T-helper 1 cell treated with Interleukin-12 subunit alpha and Interleukin-12 subunit beta and Interleukin-4 antibody, amounts not matched to agents 30 μg/mL and 1 μg/mL, for 36 hours (primary cell): ENCODE measurements at regions not wholly inside any gene's neighbourhood (a gene's known extent, or its start where the extent isn't known, plus 50 kb on each side); places are given as distances from the start of the nearest gene placed in this dataset.

ENCODE experiments used
- H3K27ac Mint-ChIP-seq: one replicate; pipeline ENCODE4 v1.8.0; 2021; ENCODE audit warnings: mild to moderate bottlenecking, mixed read lengths
- H3K27me3 Mint-ChIP-seq: one replicate; pipeline ENCODE4 v1.8.0; 2021; ENCODE audit warnings: low read depth, mixed read lengths
- H3K36me3 Mint-ChIP-seq: one replicate; pipeline ENCODE4 v1.8.0; 2021; ENCODE audit warnings: low read depth, mixed read lengths
- H3K4me1 Mint-ChIP-seq: one replicate; pipeline ENCODE4 v1.8.0; 2021; ENCODE audit warnings: low read depth, mixed read lengths
- H3K4me3 Mint-ChIP-seq: one replicate; pipeline ENCODE4 v1.8.0; 2021; ENCODE audit warnings: mild to moderate bottlenecking, moderate library complexity, mixed read lengths
- H3K9me3 Mint-ChIP-seq: one replicate; pipeline ENCODE4 v1.8.0; 2021; ENCODE audit warnings: mixed read lengths

DNA sequence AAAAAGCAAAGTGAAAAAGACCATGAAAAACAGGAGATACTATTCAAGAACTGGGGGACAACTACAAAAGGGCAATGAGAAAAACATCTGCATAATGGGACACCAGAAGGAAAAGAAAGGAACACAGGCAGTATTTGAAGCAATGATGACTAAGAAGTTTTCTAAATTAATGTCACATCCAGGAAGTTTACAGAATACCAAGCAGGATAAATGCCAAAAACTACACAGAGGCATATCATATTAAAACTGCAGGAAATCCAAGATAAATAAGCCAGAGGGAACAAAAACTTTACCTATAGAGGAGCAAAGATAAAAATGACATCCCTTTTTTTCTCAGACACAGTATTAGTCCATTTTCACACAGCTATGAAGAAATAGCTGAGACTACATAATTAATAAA is 193.0 kb downstream of the ERMARD start:
- Mint-ChIP-seq H3K27me3 (peaks cover 22% of the 10 kb centered on the region), H3K4me3 (no peak overlapping the region), H3K9me3 (peaks cover 3% of the 10 kb centered on the region), H3K27ac (no peak overlapping the region), H3K4me1 (no peaks in the 10 kb centered on the region), H3K36me3 (no peaks in the 10 kb centered on the region)

DNA sequence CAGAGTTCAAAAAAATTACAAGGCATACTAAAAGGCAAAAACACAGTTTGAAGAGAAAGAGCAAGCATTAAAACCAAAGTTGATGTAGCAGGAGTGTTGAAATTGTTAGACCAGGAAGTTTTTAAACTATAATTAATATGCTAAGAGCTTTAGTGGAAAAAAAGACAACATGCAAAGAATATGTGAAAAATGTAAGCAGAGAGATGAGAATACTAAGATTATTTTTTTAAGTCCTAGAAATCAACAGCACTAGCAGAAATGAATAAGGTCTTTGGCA is 192.6 kb downstream of the ERMARD start:
- Mint-ChIP-seq H3K36me3 (no peaks in the 10 kb centered on the region), H3K27me3 (peaks cover 22% of the 10 kb centered on the region), H3K27ac (no peak overlapping the region), H3K4me3 (no peak overlapping the region), H3K9me3 (peaks cover 3% of the 10 kb centered on the region), H3K4me1 (no peaks in the 10 kb centered on the region)

DNA sequence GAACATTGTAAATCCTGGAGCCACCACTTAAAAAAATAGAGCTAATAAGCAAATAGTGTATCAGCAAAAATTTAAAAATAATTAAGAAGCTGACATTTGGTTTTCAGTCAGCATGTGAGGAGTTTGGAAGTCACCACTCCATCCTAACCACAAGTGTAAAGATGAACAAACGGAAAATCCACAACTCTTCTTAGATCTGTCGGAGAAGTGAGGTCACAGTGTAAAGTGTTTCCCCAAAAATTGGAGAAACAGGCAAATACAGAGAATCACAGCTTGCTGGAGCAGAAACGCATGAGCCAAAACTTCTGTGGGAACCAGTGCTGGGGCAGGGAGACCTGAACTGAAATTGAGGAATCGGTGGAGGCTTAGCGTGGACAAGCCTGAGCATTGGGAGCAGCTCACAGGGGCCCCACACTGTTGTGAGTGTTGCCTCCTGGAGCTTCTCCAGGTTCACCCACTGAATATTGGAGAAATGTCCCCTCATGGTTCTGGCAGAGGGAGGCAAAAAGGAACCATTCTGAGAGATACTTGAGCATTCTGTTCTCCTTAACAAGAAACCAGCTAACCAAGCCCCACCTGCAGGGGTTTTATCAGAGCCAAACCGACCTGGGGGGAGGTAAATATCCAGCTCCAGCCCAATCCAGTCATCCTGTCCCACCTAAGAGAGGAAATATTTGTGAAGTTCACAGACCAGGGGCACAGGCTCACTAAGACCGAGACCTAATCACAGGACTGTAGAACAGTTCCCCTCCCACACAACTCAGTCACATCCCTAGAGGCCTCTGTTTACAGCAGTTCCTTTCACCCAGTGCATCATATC is 192.0 kb downstream of the ERMARD start:
- Mint-ChIP-seq H3K27ac (no peak overlapping the region), H3K4me1 (no peaks in the 10 kb centered on the region), H3K4me3 (no peak overlapping the region), H3K36me3 (no peaks in the 10 kb centered on the region), H3K27me3 (peaks cover 22% of the 10 kb centered on the region), H3K9me3 (peaks cover 3% of the 10 kb centered on the region)

DNA sequence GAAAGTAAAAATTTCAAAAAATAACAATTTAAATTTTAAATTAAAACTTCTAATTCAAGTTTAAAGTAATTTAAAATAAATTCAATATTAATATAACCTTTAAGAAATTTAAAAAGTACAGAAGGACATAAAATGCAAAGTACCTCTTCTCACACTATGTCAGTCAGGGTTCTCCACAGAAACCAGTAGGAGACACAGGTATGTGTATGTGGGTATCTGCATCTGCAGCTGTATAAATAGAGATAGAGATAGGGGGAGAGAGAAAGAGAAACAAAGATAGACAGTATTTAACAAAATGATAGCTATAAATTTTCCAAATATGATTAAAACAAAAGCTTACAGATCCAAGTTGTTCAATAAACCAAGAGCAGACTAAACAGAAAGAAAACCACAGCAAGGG is 190.8 kb downstream of the ERMARD start:
- Mint-ChIP-seq H3K36me3 (no peaks in the 10 kb centered on the region), H3K4me3 (no peak overlapping the region), H3K4me1 (no peaks in the 10 kb centered on the region), H3K27me3 (peaks cover 22% of the 10 kb centered on the region), H3K9me3 (peaks cover 3% of the 10 kb centered on the region), H3K27ac (no peak overlapping the region)

DNA sequence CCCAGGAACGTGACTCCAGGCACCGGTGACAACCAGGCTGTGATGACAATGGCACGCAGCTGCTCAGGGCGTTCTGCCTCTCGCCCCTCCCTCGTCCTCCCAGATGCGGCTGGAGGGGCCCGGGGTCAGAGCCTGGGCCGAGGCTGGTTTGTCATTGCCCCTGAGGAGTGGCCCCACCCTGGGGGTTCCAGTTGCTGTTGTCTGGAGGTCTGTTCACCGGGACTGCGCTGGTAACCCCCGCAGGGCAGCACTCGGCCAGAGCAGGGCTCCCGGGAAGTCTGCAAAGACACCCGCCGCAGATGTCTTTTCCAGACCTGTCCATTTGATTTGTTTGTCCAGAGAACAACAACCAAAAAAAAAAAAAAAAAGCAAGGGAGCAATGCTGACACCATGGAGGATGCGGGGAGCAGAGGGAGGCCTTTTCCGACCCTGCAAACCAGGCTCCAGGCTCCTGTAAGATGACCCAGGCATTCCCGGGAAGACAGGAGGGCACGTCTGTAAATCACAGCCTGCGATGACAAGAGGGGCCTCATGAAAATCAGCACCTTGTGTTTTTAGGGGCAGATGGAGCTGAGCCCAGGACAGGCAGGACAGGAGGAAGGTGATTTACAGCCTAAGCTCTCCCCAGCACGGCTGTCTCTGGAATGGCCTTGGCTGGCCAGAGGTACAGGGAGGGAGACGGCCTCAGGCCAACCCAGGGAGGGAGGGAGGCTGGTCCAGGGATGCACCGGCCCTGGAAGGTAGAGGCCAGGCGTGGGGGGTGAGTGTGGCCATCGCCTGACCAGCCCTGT is 189.3 kb downstream of the ERMARD start:
- Mint-ChIP-seq H3K27me3 (peaks cover 22% of the 10 kb centered on the region), H3K4me1 (no peaks in the 10 kb centered on the region), H3K27ac (no peak overlapping the region), H3K36me3 (no peaks in the 10 kb centered on the region), H3K4me3 (no peak overlapping the region), H3K9me3 (peaks cover 3% of the 10 kb centered on the region)

DNA sequence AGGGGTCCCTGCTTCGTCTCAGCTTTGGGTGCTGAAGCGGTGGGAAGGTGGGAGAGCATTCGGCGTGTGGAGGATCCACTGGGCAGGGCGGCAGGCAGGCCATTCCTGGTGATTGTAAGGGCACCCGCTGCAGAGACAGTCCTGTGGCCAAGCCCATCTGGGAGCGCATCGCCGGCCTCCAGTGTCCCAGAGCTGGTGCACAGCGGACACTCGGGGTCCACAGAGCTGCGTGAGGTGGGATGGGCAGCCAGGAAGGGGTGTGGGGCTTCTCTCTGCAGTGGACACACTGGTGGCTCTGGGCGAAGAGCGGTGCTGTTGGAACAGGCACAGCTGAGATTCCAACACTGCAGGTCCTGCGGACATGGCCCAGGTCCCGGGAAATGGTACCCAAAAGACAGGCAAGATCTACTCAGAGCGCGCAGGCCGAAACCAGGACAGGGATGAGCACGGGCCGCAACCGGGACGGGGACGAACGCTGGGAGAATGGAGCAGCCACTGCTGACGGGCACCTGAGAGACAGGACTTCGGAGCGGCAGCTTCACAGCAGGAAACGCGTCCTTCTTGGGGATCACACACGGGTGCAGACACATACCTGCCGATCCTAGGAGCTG is 188.2 kb downstream of the ERMARD start:
- H3K4me3 Mint-ChIP-seq: no peak overlapping the region
- no peaks in the 10 kb centered on the region for H3K36me3 Mint-ChIP-seq
- peaks cover 17% of the 10 kb centered on the region for H3K27me3 Mint-ChIP-seq
- H3K4me1 Mint-ChIP-seq: no peaks in the 10 kb centered on the region
- H3K27ac Mint-ChIP-seq: no peak overlapping the region
- H3K9me3 Mint-ChIP-seq: peaks cover 3% of the 10 kb centered on the region

DNA sequence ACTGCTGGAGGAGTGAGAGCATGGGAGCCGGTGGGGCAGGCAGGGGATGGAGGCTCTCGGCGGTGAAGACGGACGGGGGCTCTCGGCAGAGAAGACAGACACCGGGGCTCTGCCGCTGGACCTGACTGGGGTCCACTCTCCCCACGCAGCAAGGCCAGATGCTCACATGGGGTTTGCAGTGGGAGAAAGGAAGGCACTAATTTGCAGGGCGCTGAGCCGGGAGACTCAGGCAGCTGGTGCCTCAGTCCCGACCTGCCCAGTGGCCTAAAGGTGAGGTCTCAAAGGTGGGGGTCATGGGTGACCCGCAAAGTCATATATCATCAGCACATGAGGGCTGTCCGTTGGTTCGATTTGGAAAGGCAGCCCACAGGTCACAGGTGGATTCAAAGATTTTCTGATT is 187.3 kb downstream of the ERMARD start:
- peaks cover 10% of the 10 kb centered on the region for H3K27me3 Mint-ChIP-seq
- H3K4me3 Mint-ChIP-seq: no peak overlapping the region
- no peaks in the 10 kb centered on the region for H3K9me3 Mint-ChIP-seq
- H3K36me3 Mint-ChIP-seq: no peaks in the 10 kb centered on the region
- H3K4me1 Mint-ChIP-seq: no peaks in the 10 kb centered on the region
- no peak overlapping the region for H3K27ac Mint-ChIP-seq

DNA sequence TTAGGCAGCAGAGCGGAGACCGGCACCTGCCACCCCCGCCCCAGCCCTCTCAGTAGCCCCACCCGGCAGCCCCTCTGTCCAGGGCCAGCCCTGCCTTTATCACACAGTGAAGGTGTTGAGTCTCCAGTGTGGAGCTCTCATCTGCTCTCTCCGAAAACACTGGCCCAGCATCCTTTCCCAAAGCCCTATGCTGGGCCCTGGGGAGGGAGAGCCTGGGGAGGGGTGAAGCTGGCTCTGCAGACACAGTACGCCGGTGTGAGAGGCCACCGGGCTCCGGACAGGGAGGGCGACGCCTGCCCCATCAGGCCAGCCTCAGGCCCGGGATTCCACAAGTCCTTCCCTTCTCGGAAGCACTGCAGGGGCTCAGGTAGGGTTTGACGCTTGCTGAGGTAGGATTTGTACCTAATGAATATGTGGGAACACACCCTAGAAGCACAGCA is 186.9 kb downstream of the ERMARD start:
- Mint-ChIP-seq H3K27me3 (peaks cover 7% of the 10 kb centered on the region), H3K4me1 (no peaks in the 10 kb centered on the region), H3K9me3 (no peaks in the 10 kb centered on the region), H3K4me3 (no peak overlapping the region), H3K36me3 (no peaks in the 10 kb centered on the region), H3K27ac (no peak overlapping the region)

DNA sequence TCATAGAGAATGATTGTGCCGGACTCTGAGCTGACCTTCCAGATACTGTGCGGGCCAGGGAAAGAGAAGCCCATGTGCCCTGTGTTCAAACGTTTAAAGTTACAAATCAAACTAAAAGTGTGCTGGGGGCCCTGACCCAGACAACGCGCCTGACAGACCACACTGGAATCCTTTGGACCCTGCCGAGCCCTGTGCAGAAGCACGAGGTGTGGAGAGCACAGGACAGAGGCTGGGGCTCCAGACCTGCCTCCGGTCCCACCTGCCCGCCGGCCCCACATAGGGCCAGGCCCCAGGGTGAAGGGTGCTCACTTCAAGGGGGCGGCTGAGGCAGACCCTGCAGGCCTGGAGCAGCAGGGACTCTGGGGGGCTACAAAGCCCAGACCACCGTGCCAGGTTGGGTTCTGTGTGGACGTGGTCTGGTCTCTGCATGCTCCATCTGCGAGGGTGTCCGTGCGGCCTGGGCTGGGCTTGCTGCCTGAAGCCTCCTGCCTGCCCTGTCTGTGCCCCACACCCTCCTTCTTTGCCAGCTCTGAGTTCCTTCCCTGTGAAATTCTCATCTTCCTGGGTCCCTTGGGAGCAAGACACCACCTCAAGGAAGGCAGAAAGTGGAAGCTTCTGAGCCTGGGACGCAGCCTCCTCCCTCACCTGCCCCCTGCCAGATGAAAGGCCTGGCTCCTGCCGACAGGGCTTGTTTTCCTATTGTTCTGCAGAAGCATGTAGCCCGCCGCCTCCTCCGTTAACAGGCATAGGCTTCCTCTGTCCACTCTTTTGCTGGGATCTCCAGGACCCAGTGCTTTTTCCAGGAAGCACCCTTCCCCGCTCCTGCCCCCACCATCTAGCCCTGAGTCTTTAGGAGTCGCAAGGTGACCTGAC is 186.2 kb downstream of the ERMARD start:
- no peaks in the 10 kb centered on the region for H3K4me1 Mint-ChIP-seq
- peaks cover 4% of the 10 kb centered on the region for H3K27me3 Mint-ChIP-seq
- no peaks in the 10 kb centered on the region for H3K9me3 Mint-ChIP-seq
- no peak overlapping the region for H3K27ac Mint-ChIP-seq
- H3K4me3 Mint-ChIP-seq: no peak overlapping the region
- no peaks in the 10 kb centered on the region for H3K36me3 Mint-ChIP-seq

DNA sequence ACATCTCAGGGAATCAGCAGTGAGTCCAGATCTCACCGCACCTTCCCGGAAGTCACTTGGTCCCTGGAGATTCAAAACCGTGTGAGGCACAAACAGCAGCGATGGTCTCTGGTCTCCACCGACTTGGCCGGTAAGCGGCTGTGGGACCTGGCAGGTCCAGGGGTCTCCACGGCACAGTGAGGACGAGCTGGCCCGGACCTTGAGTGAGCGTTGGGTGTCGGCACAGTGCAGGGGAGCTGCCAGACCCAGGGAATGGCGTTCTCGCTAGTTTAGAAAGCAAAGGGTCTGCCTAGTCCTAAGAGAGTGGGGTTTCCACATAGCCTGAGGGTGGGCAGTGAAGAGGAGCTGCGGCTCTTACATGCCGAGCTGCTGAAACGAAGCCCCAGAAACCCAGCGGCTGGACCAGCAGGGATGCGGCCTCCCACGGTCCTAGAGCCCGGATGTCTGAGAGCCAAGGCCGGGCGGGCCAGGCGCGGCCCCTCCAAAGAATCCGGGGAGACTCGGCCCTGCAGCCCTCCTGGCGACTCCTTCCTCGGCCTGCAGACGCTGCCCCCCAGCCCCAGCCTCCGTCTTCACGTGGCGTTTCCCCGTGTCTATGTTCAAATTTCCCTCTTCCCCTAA is 185.0 kb downstream of the ERMARD start:
- H3K4me1 Mint-ChIP-seq: no peaks in the 10 kb centered on the region
- H3K27ac Mint-ChIP-seq: no peak overlapping the region
- H3K9me3 Mint-ChIP-seq: no peaks in the 10 kb centered on the region
- H3K36me3 Mint-ChIP-seq: no peaks in the 10 kb centered on the region
- no peaks in the 10 kb centered on the region for H3K27me3 Mint-ChIP-seq
- H3K4me3 Mint-ChIP-seq: no peak overlapping the region

DNA sequence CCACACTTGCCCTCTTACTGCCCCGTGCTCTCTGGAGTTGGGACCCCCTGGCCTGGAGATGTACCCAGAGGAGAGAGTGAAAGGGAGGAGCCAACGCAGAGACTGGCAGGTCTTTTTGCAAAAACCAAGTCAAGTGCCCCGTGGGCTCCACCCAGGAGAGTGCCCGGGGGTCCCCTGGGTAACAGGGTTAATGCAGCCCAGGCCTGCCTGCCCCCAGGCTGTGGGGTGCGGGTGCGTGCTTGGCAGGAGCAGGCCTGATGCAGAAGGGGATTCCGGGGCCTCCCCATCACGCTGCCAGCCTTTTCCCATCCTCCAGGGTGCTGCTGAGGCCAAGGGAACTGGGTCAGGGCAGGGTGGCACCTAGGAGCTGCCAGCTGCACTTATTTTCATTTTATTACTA is 184.4 kb downstream of the ERMARD start:
- Mint-ChIP-seq H3K27me3 (no peaks in the 10 kb centered on the region), H3K27ac (no peak overlapping the region), H3K9me3 (no peaks in the 10 kb centered on the region), H3K36me3 (no peaks in the 10 kb centered on the region), H3K4me1 (no peaks in the 10 kb centered on the region), H3K4me3 (no peak overlapping the region)

DNA sequence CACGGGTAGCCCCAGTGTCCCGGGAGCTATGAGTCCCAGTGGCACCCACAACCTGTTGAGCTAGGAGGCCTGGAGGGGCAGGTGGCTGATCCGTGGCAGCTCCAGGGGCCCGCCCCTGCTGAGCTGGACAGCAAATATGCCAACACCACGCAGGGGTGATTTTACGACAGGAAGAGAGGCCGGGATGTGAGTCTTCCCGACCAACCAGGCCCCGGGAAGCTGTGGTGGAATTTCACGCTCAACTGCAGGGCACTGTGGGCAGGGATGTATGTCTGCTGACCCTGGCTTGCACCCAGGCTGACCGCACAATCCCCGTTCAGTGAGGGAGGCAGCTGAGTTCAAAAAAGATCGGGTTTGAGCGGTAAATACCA is 183.9 kb downstream of the ERMARD start:
- H3K36me3 Mint-ChIP-seq: no peaks in the 10 kb centered on the region
- H3K27me3 Mint-ChIP-seq: no peaks in the 10 kb centered on the region
- H3K27ac Mint-ChIP-seq: no peak overlapping the region
- no peaks in the 10 kb centered on the region for H3K9me3 Mint-ChIP-seq
- H3K4me1 Mint-ChIP-seq: no peaks in the 10 kb centered on the region
- no peak overlapping the region for H3K4me3 Mint-ChIP-seq

DNA sequence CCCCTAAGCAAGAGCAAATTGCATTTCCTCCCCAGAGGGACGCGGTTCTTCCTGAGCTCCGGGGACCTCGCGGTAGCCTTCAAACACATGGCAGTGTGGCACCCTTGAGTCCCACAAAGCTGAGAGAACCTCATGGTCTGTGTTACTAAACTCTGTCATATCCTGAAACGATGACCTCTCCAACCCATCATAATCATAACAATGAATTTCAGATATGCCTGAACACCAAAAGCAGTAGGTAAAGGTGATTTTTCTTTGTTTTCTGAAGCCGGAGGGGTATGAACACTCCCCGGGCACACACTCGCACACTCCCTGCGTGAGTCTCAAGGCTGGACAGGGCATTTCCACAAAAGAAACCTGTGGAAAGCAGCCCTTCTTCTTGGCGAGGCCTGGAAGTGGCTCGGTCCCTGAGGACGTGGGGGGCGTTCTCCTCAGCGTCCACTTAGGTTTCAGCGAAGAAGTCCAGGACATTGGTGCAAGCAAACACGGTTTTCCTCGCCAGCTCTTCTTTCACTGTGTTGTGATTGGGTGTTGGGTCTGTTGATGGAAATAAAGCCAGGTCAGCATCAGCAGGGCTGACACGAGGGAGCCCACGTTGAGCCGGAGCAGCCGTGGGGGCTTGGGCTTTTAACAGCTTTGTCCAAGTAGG is 183.4 kb downstream of the ERMARD start:
- H3K4me1 Mint-ChIP-seq: no peaks in the 10 kb centered on the region
- no peaks in the 10 kb centered on the region for H3K9me3 Mint-ChIP-seq
- no peak overlapping the region for H3K27ac Mint-ChIP-seq
- H3K27me3 Mint-ChIP-seq: no peaks in the 10 kb centered on the region
- H3K4me3 Mint-ChIP-seq: no peak overlapping the region
- H3K36me3 Mint-ChIP-seq: no peaks in the 10 kb centered on the region
